GM21737 (cell line): ENCODE measurements at regions not wholly inside any gene's neighbourhood (a gene's known extent, or its start where the extent isn't known, plus 50 kb on each side); places are given as distances from the start of the nearest gene placed in this dataset.

Experiments used
- ATAC-seq: cut with Tn5 transposase; IDR thresholded peaks from one replicate; pipeline ENCODE4 v1.9.1; 2021; ENCODE audit warnings: mild to moderate bottlenecking, moderate library complexity; ENCODE audit not compliant: unreplicated experiment

GRCh38 chr2:861655-862354 lies 88.8 kb upstream of the SNTG2 start:
- ATAC-seq = no peak

GRCh38 chr2:860259-860855 lies 90.3 kb upstream of the SNTG2 start:
- no peak for ATAC-seq

DNA sequence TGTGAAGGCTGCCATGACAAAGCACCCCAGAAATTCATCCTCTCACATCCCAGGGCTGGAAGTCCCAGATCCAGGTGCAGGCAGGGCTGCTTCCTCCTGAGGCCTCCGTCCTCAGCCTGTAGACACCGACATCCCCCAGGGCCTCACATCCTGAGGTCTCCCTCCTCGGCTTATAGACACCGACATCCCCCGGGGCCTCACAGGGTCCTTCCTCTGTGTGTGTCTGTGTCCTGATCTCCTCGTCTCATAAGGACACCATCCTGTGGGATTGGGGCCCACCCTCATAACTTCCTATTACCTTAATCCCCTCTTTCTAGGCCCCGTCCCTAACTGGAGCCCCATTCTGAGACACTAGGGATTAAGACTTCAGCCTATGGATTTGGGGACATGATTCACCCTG lies 92.0 kb upstream of the SNTG2 start:
- ATAC-seq = no peak

GRCh38 chr2:857937-858336 lies 92.7 kb upstream of the SNTG2 start:
- no peak for ATAC-seq

- ATAC-seq = no peak
Measured at GRCh38 chr2:857081-857480, 93.6 kb upstream of the SNTG2 start.

- no peak for ATAC-seq
Measured at GRCh38 chr2:856456-856855, 94.2 kb upstream of the SNTG2 start.

DNA sequence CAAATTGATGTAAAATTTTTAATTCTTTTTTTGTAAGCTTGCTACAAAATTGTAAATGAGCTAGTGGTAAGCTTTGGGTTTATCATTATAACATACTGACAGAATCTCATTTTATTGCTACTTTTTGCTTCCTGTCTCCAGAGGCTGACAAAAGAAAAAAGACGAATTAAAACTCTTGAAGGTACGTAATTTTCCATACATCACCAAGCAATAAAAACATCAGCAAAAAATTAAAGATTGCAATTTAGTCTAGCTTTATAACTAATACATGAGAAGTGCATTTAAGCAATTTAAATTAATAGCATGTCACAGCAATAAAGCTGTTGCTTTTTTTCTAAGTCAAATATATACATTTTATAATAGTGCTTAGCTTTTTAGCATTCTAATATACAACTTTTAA lies 94.6 kb upstream of the SNTG2 start:
- no peak for ATAC-seq

GRCh38 chr2:855177-855576 lies 95.5 kb upstream of the SNTG2 start:
- ATAC-seq = no peak

DNA sequence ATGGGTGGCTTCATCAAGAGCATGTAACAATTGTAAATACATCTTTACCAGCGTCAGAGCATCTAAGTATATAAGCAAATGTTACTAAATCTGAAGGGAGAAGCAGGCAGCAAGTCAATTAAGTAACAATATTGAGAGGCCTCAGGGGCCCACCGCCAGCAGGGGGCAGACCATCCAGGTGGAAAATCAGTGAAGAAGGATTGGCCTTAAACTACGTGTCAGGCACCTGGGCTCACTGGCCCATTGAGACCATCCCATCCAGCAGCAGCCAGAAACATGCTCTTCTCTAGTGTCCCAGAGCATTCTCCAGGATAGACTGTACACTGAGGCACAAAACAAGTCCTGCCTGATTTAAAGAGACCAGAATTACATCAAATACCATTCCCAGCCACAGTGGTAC lies 96.2 kb upstream of the SNTG2 start:
- ATAC-seq = no peak

DNA sequence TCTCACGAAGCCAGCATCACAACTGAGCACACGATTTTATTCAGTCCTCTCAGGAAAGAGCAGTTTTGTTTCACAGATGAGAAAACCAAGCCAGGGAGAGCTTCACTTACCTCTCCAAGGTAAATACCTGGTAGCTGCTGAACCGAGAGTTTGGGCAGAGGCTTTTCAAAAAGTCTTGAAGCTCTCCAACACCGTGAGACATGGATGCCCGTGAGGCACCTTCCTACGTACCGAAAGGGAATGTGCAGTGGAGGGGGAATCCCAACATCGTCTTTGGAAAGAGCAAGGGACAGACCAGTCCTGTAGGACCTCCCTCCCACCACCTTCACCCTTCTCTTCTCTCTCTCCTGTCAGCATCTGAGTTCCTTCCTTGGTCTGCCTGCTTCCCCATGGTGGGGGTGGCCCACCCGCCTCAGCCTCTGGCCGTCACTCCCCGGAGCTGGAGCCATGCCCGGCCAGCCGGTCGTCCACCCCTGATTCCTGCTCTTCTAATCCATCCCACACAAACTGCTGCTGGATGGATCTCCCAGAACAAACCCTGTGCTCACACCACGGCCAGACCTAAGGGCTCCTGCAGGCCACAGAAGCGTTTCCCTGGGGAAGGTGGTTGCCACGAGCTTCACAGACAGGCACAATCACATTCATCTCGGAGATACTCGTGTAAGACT lies 97.3 kb upstream of the SNTG2 start:
- ATAC-seq = no peak

DNA sequence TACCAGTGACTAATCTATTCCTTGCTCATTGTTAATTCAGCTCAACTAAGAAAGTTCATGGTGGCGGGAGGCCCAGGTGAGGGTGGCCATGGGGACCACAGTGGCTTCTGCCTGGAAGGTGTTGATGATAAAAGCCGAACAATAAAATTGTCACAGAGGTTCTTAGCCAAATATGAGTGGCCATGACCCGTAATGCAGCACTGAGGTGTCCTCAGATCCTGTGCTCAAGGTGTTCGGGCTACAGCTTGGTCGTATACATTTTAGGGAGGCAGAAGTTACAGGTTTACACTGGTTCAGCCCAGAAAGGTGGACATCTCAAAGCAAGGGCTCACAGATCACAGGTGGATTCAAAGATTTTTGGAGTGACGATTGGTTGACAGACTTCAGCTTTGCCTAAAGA lies 98.5 kb upstream of the SNTG2 start:
- ATAC-seq = no peak

- ATAC-seq = no peak
Measured at GRCh38 chr2:851680-852079, 99.0 kb upstream of the SNTG2 start.

DNA sequence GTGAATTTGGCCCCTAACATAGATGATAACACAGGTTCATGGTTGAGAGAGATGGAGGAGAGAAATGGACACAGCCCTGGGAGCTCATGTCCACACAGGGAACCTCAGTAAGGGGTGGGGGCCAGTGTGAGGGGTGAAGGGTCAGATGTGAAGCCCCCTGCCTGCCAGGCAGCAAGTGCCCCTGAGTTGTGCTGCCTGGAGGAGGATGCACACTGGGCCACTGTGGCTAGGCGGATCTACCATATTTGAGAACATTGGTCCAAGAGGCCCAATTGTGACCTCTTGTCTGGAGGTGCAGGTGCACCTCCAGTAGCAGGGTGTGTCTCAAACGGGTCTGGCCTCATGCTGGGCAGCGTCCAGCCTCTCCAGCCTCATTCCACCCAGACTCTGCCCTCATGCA lies 99.6 kb upstream of the SNTG2 start:
- ATAC-seq = no peak

DNA sequence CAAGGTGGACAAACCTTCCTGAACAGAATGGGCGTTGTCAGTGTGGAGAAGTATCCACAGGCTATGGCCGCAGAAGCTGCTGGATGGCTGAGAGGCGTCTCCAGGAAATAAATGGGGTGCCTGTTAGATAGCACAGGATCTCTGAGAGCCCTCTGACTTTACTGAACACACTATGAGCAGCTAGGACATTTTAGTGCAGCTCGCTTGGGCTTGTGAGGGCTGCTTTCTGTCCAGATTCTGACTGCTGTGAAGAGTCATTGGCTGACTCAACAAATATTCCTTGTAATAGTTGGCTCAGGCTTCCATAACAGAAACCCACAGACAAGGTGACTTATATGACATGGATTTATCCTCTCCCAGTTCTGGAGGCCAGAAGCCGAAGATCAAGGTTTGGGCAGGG lies 100.2 kb upstream of the SNTG2 start:
- no peak for ATAC-seq

DNA sequence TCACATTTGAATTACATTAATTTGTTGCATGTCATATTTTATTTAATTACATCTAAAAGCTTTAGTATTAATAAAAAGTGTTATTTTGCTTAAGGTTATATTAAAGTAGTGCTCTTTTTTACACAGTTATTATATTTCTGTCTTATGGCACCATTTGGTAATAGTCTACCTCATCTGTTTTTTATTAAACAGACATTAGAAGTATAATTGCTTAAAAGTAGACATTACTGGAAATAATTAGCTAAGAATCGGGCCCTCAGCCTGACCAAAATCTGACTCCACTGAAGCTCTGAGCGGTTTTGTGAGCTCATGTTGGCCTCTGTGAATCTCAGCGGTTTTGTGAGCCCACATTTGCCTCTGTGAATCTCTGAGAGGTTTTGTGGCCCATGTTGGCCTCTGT lies 102.5 kb upstream of the SNTG2 start:
- ATAC-seq = no peak

DNA sequence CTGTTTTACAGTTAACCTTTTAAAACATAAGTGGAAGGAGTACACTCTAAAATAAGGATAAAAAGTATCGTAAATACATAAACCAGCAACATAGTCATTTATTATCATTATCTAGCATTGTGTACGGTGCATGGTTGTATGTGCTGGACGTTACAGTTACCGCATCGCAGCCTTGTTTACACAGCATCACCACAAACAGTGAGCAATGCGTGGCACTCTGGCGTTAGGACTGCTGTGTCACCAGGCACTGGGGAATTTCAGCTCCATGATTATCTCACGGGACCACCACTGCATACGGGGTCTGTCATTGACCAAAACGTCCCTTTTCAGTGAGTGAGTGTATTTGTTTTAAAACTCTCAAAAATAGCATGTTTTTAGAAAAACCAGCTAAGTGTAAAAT lies 103.0 kb upstream of the SNTG2 start:
- no peak for ATAC-seq

DNA sequence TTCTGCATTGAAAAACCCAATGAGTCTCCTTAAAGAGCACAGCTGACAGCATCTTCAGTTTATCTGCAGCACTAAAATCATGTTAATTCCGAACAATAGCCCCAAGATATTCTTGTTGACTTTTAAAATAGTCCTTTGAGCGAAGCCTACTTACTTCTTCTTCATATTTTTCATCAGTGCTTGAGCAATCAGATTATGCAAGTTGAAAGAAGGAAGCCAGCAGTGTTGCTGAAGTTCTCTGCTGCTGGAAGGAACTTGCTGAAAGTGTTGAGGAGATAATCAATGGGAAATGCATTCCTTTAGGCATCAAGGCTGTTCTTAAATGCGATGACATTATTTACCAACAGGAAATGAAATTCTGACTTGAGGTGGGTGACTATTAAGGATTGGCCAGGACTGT lies 105.9 kb upstream of the SNTG2 start:
- no peak for ATAC-seq

- ATAC-seq = no peak
Measured at GRCh38 chr2:842151-842803, 108.4 kb upstream of the SNTG2 start.

- no peak for ATAC-seq
Measured at GRCh38 chr2:841036-841435, 109.6 kb upstream of the SNTG2 start.

GRCh38 chr2:834233-834632 lies 116.4 kb upstream of the SNTG2 start:
- ATAC-seq = no peak

DNA sequence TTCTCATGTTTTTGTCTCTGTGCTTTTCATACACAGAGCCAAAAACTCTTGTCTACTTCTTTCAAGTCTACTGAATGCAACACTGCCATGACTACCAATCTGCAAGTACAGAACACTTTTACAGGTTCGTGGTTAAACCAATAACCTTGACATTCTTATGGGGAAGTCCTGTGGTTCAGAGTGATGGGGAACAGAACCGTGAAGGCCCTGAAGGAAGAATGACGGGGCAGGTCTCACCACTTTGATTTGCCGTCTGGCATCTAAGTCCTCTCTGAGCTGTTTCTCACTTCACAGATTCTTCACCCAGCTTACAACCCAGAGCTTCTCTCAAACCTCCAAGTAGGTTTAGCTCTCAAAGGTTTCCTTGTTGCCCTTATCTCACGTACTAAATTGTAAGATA lies 117.5 kb upstream of the SNTG2 start:
- no peak for ATAC-seq

GRCh38 chr2:832635-833034 lies 118.0 kb upstream of the SNTG2 start:
- no peak for ATAC-seq
